HEK293 (cell line): ENCODE measurements at regions not wholly inside any gene's neighbourhood (a gene's known extent, or its start where the extent isn't known, plus 50 kb on each side); places are given as distances from the start of the nearest gene placed in this dataset.

Experiments used
- GLI2 ChIP-seq: fragments of 450-650 bp; formaldehyde crosslinking; IDR thresholded peaks from 2 replicates; pipeline ENCODE4; 2017; ENCODE audit warnings: missing biosample characterization, missing genetic modification characterization, low read depth, borderline replicate concordance
- KLF1 ChIP-seq: fragments of 450-650 bp; formaldehyde crosslinking; IDR thresholded peaks from 2 replicates; pipeline ENCODE4 v1.5.1; 2016; ENCODE audit warnings: missing biosample characterization, missing genetic modification characterization
- KLF10 ChIP-seq: fragments of 450-650 bp; IDR thresholded peaks from 2 replicates; pipeline ENCODE4 v1.5.1; 2018; ENCODE audit warnings: missing biosample characterization, mild to moderate bottlenecking, missing genetic modification characterization
- KLF8 ChIP-seq: fragments of 450-650 bp; formaldehyde crosslinking; IDR thresholded peaks from 2 replicates; pipeline ENCODE4 v1.5.1; 2016; ENCODE audit warnings: missing biosample characterization, missing genetic modification characterization
- PRDM1 ChIP-seq: fragments of 450-650 bp; formaldehyde crosslinking; IDR thresholded peaks from 2 replicates; pipeline ENCODE4; 2016; ENCODE audit warnings: missing biosample characterization, missing genetic modification characterization
- SP7 ChIP-seq: fragments of 450-650 bp; formaldehyde crosslinking; IDR thresholded peaks from 2 replicates; pipeline ENCODE4 v1.5.1; 2016; ENCODE audit warnings: missing biosample characterization, missing genetic modification characterization
- ZBTB8A ChIP-seq: fragments of 450-650 bp; formaldehyde crosslinking; IDR thresholded peaks from 2 replicates; pipeline ENCODE4 v1.5.1; 2016; ENCODE audit warnings: missing biosample characterization, missing genetic modification characterization
- ZEB2 ChIP-seq: fragments of 450-650 bp; formaldehyde crosslinking; IDR thresholded peaks from 2 replicates; pipeline ENCODE4 v1.5.1; 2016; ENCODE audit warnings: missing biosample characterization, missing genetic modification characterization
- ZFHX2 ChIP-seq: fragments of 450-650 bp; formaldehyde crosslinking; conservative IDR thresholded peaks from 2 replicates; pipeline ENCODE4 v1.5.1; 2016; ENCODE audit warnings: missing biosample characterization, missing genetic modification characterization
- ZNF10 ChIP-seq: fragments of 450-650 bp; formaldehyde crosslinking; IDR thresholded peaks from 2 replicates; pipeline ENCODE4 v1.5.1; 2017; ENCODE audit warnings: missing biosample characterization, missing genetic modification characterization
- ZNF174 ChIP-seq: fragments of 450-650 bp; formaldehyde crosslinking; IDR thresholded peaks from 2 replicates; pipeline ENCODE4 v1.5.0; 2017; ENCODE audit warnings: missing biosample characterization, mild to moderate bottlenecking, missing genetic modification characterization
- ZNF184 ChIP-seq: fragments of 450-650 bp; IDR thresholded peaks from 2 replicates; pipeline ENCODE4 v1.5.1; 2018; ENCODE audit warnings: missing biosample characterization, mild to moderate bottlenecking, missing genetic modification characterization
- ZNF221 ChIP-seq: fragments of 450-650 bp; formaldehyde crosslinking; IDR thresholded peaks from 2 replicates; pipeline ENCODE4 v1.5.1; 2017; ENCODE audit warnings: missing biosample characterization, missing genetic modification characterization, borderline replicate concordance
- ZNF23 ChIP-seq: fragments of 450-650 bp; formaldehyde crosslinking; IDR thresholded peaks from 2 replicates; pipeline ENCODE4 v1.5.1; 2016; ENCODE audit warnings: missing biosample characterization, missing genetic modification characterization, borderline replicate concordance
- ZNF24 ChIP-seq: fragments of 450-650 bp; formaldehyde crosslinking; IDR thresholded peaks from 2 replicates; pipeline ENCODE4 v1.5.1; 2016; ENCODE audit warnings: missing biosample characterization, missing genetic modification characterization
- ZNF391 ChIP-seq: fragments of 450-650 bp; formaldehyde crosslinking; IDR thresholded peaks from 2 replicates; pipeline ENCODE4 v1.5.1; 2016; ENCODE audit warnings: low read depth, missing biosample characterization, missing genetic modification characterization, borderline replicate concordance
- ZNF48 ChIP-seq: fragments of 450-650 bp; formaldehyde crosslinking; IDR thresholded peaks from 2 replicates; pipeline ENCODE4 v1.5.1; 2016; ENCODE audit warnings: missing biosample characterization, missing genetic modification characterization
- ZNF558 ChIP-seq: fragments of 450-650 bp; formaldehyde crosslinking; IDR thresholded peaks from 2 replicates; pipeline ENCODE4 v1.5.1; 2016; ENCODE audit warnings: missing biosample characterization, missing genetic modification characterization
- ZNF560 ChIP-seq: fragments of 450-650 bp; formaldehyde crosslinking; IDR thresholded peaks from 2 replicates; pipeline ENCODE4 v1.5.1; 2017; ENCODE audit warnings: missing biosample characterization, missing genetic modification characterization, borderline replicate concordance
- ZNF610 ChIP-seq: fragments of 450-650 bp; formaldehyde crosslinking; IDR thresholded peaks from 2 replicates; pipeline ENCODE4 v1.5.1; 2016; ENCODE audit warnings: missing biosample characterization, missing genetic modification characterization, borderline replicate concordance
- ZNF629 ChIP-seq: fragments of 450-650 bp; formaldehyde crosslinking; IDR thresholded peaks from 2 replicates; pipeline ENCODE4 v1.5.1; 2017; ENCODE audit warnings: missing biosample characterization, missing genetic modification characterization
- ZNF677 ChIP-seq: fragments of 450-650 bp; IDR thresholded peaks from 2 replicates; pipeline ENCODE4 v1.5.0; 2018; ENCODE audit warnings: missing biosample characterization, mild to moderate bottlenecking, missing genetic modification characterization, moderate library complexity
- ZXDB ChIP-seq: fragments of 450-650 bp; formaldehyde crosslinking; IDR thresholded peaks from 2 replicates; pipeline ENCODE4 v1.5.1; 2016; ENCODE audit warnings: missing biosample characterization, missing genetic modification characterization
- TF ChIP-seq, protein P1 (sequence below): fragments of 450-650 bp; formaldehyde crosslinking; IDR thresholded peaks from 2 replicates; pipeline ENCODE4 v1.5.1; 2016; ENCODE audit warnings: missing biosample characterization, missing genetic modification characterization
- TF ChIP-seq, protein P2 (sequence below): fragments of 450-650 bp; formaldehyde crosslinking; IDR thresholded peaks from 2 replicates; pipeline ENCODE4 v1.5.1; 2016; ENCODE audit warnings: missing biosample characterization, missing genetic modification characterization
- TF ChIP-seq, protein P3 (sequence below): fragments of 450-650 bp; formaldehyde crosslinking; IDR thresholded peaks from 2 replicates; pipeline ENCODE4 v1.5.1; 2017; ENCODE audit warnings: missing biosample characterization, missing genetic modification characterization
- TF ChIP-seq, protein P4 (sequence below): fragments of 450-650 bp; formaldehyde crosslinking; IDR thresholded peaks from 2 replicates; pipeline ENCODE4; 2016; ENCODE audit warnings: missing biosample characterization, missing genetic modification characterization
- TF ChIP-seq, protein P5 (sequence below): fragments of 450-650 bp; formaldehyde crosslinking; IDR thresholded peaks from 2 replicates; pipeline ENCODE4 v1.5.1; 2016; ENCODE audit warnings: missing biosample characterization, missing genetic modification characterization
- TF ChIP-seq, protein P6 (sequence below): fragments of 450-650 bp; formaldehyde crosslinking; IDR thresholded peaks from 2 replicates; pipeline ENCODE4 v1.5.1; 2016; ENCODE audit warnings: missing biosample characterization, missing genetic modification characterization

DNA sequence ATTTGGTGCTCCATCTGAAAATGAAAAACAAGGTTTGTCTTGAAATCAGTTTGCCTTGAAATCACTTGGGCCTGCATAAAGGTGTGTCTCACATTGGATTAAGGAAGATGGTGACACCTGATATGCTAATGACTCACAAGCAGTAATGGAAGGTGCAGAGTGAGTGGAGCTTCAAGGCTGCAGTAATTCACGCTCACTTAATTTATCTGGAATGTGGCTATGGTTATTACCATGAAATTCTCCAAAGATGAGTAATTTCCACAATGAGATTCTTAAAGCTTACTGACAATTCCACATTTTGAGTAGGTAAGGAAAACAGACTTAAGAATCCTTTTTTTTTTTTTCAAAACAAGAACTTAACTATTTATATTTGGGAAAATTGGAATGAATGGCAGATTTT lies 156.8 kb downstream of the PAX3 start (continued):
- no peak for TF ChIP-seq ZNF560 (tag by site-specific recombination)
- TF ChIP-seq ZNF10 (tag by site-specific recombination) = no peak
- TF ChIP-seq ZBTB8A (tag by site-specific recombination) = no peak
- TF ChIP-seq, protein P1, sequence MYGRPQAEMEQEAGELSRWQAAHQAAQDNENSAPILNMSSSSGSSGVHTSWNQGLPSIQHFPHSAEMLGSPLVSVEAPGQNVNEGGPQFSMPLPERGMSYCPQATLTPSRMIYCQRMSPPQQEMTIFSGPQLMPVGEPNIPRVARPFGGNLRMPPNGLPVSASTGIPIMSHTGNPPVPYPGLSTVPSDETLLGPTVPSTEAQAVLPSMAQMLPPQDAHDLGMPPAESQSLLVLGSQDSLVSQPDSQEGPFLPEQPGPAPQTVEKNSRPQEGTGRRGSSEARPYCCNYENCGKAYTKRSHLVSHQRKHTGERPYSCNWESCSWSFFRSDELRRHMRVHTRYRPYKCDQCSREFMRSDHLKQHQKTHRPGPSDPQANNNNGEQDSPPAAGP (tag by site-specific recombination) = 0 out of 2 replicates have a peak, but pooled peaks have one; percentile 21
- TF ChIP-seq ZNF558 = no peak
- TF ChIP-seq ZNF23 (tag by site-specific recombination) = no peak
- TF ChIP-seq, protein P2, sequence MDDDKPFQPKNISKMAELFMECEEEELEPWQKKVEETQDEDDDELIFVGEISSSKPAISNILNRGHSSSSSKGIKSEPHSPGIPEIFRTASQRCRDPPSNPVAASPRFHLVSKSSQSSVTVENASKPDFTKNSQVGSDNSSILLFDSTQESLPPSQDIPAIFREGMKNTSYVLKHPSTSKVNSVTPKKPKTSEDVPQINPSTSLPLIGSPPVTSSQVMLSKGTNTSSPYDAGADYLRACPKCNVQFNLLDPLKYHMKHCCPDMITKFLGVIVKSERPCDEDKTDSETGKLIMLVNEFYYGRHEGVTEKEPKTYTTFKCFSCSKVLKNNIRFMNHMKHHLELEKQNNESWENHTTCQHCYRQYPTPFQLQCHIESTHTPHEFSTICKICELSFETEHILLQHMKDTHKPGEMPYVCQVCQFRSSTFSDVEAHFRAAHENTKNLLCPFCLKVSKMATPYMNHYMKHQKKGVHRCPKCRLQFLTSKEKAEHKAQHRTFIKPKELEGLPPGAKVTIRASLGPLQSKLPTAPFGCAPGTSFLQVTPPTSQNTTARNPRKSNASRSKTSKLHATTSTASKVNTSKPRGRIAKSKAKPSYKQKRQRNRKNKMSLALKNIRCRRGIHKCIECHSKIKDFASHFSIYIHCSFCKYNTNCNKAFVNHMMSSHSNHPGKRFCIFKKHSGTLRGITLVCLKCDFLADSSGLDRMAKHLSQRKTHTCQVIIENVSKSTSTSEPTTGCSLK (tag by site-specific recombination) = no peak
- TF ChIP-seq, protein P3, sequence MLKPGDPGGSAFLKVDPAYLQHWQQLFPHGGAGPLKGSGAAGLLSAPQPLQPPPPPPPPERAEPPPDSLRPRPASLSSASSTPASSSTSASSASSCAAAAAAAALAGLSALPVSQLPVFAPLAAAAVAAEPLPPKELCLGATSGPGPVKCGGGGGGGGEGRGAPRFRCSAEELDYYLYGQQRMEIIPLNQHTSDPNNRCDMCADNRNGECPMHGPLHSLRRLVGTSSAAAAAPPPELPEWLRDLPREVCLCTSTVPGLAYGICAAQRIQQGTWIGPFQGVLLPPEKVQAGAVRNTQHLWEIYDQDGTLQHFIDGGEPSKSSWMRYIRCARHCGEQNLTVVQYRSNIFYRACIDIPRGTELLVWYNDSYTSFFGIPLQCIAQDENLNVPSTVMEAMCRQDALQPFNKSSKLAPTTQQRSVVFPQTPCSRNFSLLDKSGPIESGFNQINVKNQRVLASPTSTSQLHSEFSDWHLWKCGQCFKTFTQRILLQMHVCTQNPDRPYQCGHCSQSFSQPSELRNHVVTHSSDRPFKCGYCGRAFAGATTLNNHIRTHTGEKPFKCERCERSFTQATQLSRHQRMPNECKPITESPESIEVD (tag by site-specific recombination) = peak; percentile 29; the same call in 1 of the 2 replicates
- TF ChIP-seq, protein P4, sequence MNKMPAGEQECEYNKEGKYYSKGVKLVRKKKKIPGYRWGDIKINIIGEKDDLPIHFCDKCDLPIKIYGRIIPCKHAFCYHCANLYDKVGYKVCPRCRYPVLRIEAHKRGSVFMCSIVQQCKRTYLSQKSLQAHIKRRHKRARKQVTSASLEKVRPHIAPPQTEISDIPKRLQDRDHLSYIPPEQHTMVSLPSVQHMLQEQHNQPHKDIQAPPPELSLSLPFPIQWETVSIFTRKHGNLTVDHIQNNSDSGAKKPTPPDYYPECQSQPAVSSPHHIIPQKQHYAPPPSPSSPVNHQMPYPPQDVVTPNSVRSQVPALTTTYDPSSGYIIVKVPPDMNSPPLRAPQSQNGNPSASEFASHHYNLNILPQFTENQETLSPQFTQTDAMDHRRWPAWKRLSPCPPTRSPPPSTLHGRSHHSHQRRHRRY (tag by site-specific recombination) = no peak
- TF ChIP-seq KLF10 (tag by site-specific recombination) = peak; percentile 56
- peak; percentile 53; the same call in 1 of the 2 replicates for TF ChIP-seq ZNF629 (tag by site-specific recombination)
- TF ChIP-seq, protein P5, sequence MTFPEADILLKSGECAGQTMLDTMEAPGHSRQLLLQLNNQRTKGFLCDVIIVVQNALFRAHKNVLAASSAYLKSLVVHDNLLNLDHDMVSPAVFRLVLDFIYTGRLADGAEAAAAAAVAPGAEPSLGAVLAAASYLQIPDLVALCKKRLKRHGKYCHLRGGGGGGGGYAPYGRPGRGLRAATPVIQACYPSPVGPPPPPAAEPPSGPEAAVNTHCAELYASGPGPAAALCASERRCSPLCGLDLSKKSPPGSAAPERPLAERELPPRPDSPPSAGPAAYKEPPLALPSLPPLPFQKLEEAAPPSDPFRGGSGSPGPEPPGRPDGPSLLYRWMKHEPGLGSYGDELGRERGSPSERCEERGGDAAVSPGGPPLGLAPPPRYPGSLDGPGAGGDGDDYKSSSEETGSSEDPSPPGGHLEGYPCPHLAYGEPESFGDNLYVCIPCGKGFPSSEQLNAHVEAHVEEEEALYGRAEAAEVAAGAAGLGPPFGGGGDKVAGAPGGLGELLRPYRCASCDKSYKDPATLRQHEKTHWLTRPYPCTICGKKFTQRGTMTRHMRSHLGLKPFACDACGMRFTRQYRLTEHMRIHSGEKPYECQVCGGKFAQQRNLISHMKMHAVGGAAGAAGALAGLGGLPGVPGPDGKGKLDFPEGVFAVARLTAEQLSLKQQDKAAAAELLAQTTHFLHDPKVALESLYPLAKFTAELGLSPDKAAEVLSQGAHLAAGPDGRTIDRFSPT (tag by site-specific recombination) = 0 out of 2 replicates have a peak, but pooled peaks have one; percentile 13
- TF ChIP-seq ZNF48 (tag by site-specific recombination) = no peak
- TF ChIP-seq PRDM1 = 0 out of 2 replicates have a peak, but pooled peaks have one; percentile 22
- no peak for TF ChIP-seq ZNF677 (tag by site-specific recombination)
- no peak for TF ChIP-seq ZNF221 (tag by site-specific recombination)
- TF ChIP-seq, protein P6, sequence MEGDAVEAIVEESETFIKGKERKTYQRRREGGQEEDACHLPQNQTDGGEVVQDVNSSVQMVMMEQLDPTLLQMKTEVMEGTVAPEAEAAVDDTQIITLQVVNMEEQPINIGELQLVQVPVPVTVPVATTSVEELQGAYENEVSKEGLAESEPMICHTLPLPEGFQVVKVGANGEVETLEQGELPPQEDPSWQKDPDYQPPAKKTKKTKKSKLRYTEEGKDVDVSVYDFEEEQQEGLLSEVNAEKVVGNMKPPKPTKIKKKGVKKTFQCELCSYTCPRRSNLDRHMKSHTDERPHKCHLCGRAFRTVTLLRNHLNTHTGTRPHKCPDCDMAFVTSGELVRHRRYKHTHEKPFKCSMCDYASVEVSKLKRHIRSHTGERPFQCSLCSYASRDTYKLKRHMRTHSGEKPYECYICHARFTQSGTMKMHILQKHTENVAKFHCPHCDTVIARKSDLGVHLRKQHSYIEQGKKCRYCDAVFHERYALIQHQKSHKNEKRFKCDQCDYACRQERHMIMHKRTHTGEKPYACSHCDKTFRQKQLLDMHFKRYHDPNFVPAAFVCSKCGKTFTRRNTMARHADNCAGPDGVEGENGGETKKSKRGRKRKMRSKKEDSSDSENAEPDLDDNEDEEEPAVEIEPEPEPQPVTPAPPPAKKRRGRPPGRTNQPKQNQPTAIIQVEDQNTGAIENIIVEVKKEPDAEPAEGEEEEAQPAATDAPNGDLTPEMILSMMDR (tag by site-specific recombination) = no peak
- no peak for TF ChIP-seq ZNF24 (tag by site-specific recombination)
- no peak for TF ChIP-seq ZNF391
- TF ChIP-seq SP7 (tag by site-specific recombination) = peak; percentile 44; the same call in 1 of the 2 replicates
- no peak for TF ChIP-seq ZNF174 (tag by site-specific recombination)
- no peak for TF ChIP-seq ZXDB
- TF ChIP-seq ZFHX2 (tag by site-specific recombination) = no peak
- TF ChIP-seq KLF8 (tag by site-specific recombination) = peak; percentile 70
- TF ChIP-seq GLI2 (tag by site-specific recombination) = no peak
- 0 out of 2 replicates have a peak, but pooled peaks have one; percentile 24 for TF ChIP-seq ZEB2 (tag by site-specific recombination)
- TF ChIP-seq KLF1 (tag by site-specific recombination) = no peak
- TF ChIP-seq ZNF184 = 0 out of 2 replicates have a peak, but pooled peaks have one; percentile 48
- no peak for TF ChIP-seq ZNF610
